Liver (tissue), 8 donors: ENCODE measurements at regions not wholly inside any gene's neighbourhood (a gene's known extent, or its start where the extent isn't known, plus 50 kb on each side); places are given as distances from the start of the nearest gene placed in this dataset.

Source experiments
- DNase-seq: peaks from one replicate; pipeline ENCODE4 v3.0.0-alpha.2; 2017; ENCODE audit warnings: low spot score
- H3K27ac ChIP-seq, 2 donors: one replicate each; pipeline ENCODE4 v1.7.0; 2013; ENCODE audit warnings: inconsistent platforms in 2 of 2, low read length in 2 of 2, control low read depth in 1 of 2, low read depth in 1 of 2, mild to moderate bottlenecking in 1 of 2
- H3K27me3 ChIP-seq, 4 donors: one replicate each; pipeline versions ENCODE4 v1.6.1 to v1.7.0; 2013; ENCODE audit warnings: low read length in 3 of 4, inconsistent platforms in 1 of 4, mild to moderate bottlenecking in 1 of 4, moderate library complexity in 1 of 4; ENCODE audit not compliant: control insufficient read depth in 4 of 4, insufficient read depth in 4 of 4
- H3K36me3 ChIP-seq, 4 donors: one replicate each; pipeline versions ENCODE4 v1.6.1 to v1.7.0; 2013; ENCODE audit warnings: low read length in 3 of 4, mild to moderate bottlenecking in 3 of 4, low read depth in 1 of 4, moderate library complexity in 1 of 4; ENCODE audit not compliant: control insufficient read depth in 4 of 4, insufficient read depth in 3 of 4
- H3K4me1 ChIP-seq, 4 donors: one replicate each; pipeline versions ENCODE4 v1.6.1 to v1.7.0; 2013; ENCODE audit warnings: low read length in 3 of 4, mild to moderate bottlenecking in 3 of 4, moderate library complexity in 1 of 4; ENCODE audit not compliant: control insufficient read depth in 4 of 4, insufficient read depth in 4 of 4
- H3K4me3 ChIP-seq, 3 donors: one replicate each; pipeline versions ENCODE4 v1.6.1 to v1.7.0; 2013; ENCODE audit warnings: low read length in 3 of 3, control low read depth in 1 of 3, low read depth in 1 of 3, mild to moderate bottlenecking in 1 of 3
- H3K9ac ChIP-seq, 2 donors: one replicate each; pipeline ENCODE4 v1.7.0; 2013; ENCODE audit warnings: low read length in 2 of 2, mild to moderate bottlenecking in 2 of 2, moderate library complexity in 2 of 2, control low read depth in 1 of 2, low read depth in 1 of 2
- H3K9me3 ChIP-seq, 4 donors: one replicate each; pipeline versions ENCODE4 v1.6.1 to v1.7.0; 2013; ENCODE audit warnings: low read length in 3 of 4; ENCODE audit not compliant: control insufficient read depth in 4 of 4
- ATF3 ChIP-seq: IDR thresholded peaks from 2 replicates; pipeline ENCODE4 v1.6.1; 2016; ENCODE audit warnings: antibody characterized with exemption
- CTCF ChIP-seq: fragments of 150-350 bp; IDR thresholded peaks from 2 replicates; pipeline ENCODE4 v1.5.1; 2017; ENCODE audit warnings: improper control_type of control experiment, low read depth, low read length; ENCODE audit not compliant: missing input control
- EGR1 ChIP-seq, 2 donors: IDR thresholded peaks; 2 replicates each; pipeline ENCODE4 v1.6.1; 2016 to 2018; ENCODE audit warnings: antibody characterized with exemption in 2 of 2, low read depth in 2 of 2
- FOXA1 ChIP-seq: IDR thresholded peaks from 2 replicates; pipeline ENCODE4 v1.6.1; 2016; ENCODE audit warnings: antibody characterized with exemption
- FOXA2 ChIP-seq: IDR thresholded peaks from 2 replicates; pipeline ENCODE4 v1.6.1; 2016; ENCODE audit warnings: antibody characterized with exemption
- GABPA ChIP-seq, 2 donors: IDR thresholded peaks in 1 of 2; conservative IDR thresholded peaks in 1 of 2; 2 replicates each; pipeline ENCODE4 v1.6.1; 2016; ENCODE audit warnings: antibody characterized with exemption in 2 of 2, mild to moderate bottlenecking in 1 of 2, moderate library complexity in 1 of 2
- HNF4A ChIP-seq, 2 donors: conservative IDR thresholded peaks; 2 replicates each; pipeline ENCODE4 v1.6.1; 2016; ENCODE audit warnings: antibody characterized with exemption in 2 of 2, mild to moderate bottlenecking in 2 of 2
- HNF4G ChIP-seq: IDR thresholded peaks from 2 replicates; pipeline ENCODE4 v1.6.1; 2016; ENCODE audit warnings: antibody characterized with exemption
- JUND ChIP-seq, 2 donors: IDR thresholded peaks; 2 replicates each; pipeline ENCODE4 v1.6.1; 2016; ENCODE audit warnings: antibody characterized with exemption in 2 of 2
- NR2F2 ChIP-seq: IDR thresholded peaks from 2 replicates; pipeline ENCODE4 v1.6.1; 2016; ENCODE audit warnings: antibody characterized with exemption
- RAD21 ChIP-seq, 2 donors: IDR thresholded peaks; 2 replicates each; pipeline ENCODE4 v1.6.1; 2016; ENCODE audit warnings: antibody characterized with exemption in 2 of 2, mild to moderate bottlenecking in 2 of 2
- REST ChIP-seq: IDR thresholded peaks from 2 replicates; pipeline ENCODE4 v1.6.1; 2016; ENCODE audit warnings: antibody characterized with exemption, mild to moderate bottlenecking
- RXRA ChIP-seq, 2 donors: IDR thresholded peaks; 2 replicates each; pipeline ENCODE4 v1.6.1; 2017 to 2018; ENCODE audit warnings: antibody characterized with exemption in 2 of 2, mild to moderate bottlenecking in 1 of 2
- SP1 ChIP-seq: IDR thresholded peaks from 2 replicates; pipeline ENCODE4 v1.6.1; 2018; ENCODE audit warnings: antibody characterized with exemption, mild to moderate bottlenecking
- TAF1 ChIP-seq: conservative IDR thresholded peaks from 2 replicates; pipeline ENCODE4 v1.6.1; 2016; ENCODE audit warnings: antibody characterized with exemption, mild to moderate bottlenecking
- YY1 ChIP-seq: IDR thresholded peaks from 2 replicates; pipeline ENCODE4 v1.6.1; 2016; ENCODE audit warnings: antibody characterized with exemption, mild to moderate bottlenecking
- WGBS: extraction: QIAGEN DNeasy Blood & Tissue Kit; methylation state at CpG from one replicate; pipeline ENCODE4 v1.1.7; 2013; 5-methylcytosine and 5-hydroxymethylcytosine counted together
- TF ChIP-seq, protein P1 (sequence below): IDR thresholded peaks from 2 replicates; pipeline ENCODE4 v1.6.1; 2016; ENCODE audit warnings: antibody characterized with exemption
- TF ChIP-seq, protein P2 (sequence below): IDR thresholded peaks from 2 replicates; pipeline ENCODE4 v1.6.1; 2016; ENCODE audit warnings: antibody characterized with exemption
- donor health status: healthy.
- donor health status: healthy.
- donor health status: healthy.
- donor health status: healthy.
- donor health status: healthy.

DNA sequence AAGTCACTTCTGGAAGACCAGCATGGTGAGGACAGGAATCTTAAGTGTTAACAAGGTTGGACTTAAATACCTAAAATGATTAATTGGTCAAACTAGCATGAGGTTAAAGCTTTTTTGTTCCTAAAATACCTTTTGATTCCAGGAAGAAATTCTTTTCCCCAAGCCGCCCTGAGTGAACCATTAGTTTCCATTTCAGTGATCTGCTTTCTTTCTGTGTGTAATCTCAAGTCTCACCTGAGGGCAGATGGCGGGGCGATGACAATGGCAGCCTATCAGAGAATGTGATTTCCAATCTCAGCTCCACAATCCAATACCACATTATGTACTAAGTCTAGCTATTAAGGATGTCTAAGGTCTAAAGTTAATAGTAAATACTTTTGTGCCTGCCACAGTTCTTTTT, 390.9 kb upstream of the SGCG start (continued):
- TF ChIP-seq, protein P1, sequence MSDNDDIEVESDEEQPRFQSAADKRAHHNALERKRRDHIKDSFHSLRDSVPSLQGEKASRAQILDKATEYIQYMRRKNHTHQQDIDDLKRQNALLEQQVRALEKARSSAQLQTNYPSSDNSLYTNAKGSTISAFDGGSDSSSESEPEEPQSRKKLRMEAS: no peak
- no peak for TF ChIP-seq NR2F2

DNA sequence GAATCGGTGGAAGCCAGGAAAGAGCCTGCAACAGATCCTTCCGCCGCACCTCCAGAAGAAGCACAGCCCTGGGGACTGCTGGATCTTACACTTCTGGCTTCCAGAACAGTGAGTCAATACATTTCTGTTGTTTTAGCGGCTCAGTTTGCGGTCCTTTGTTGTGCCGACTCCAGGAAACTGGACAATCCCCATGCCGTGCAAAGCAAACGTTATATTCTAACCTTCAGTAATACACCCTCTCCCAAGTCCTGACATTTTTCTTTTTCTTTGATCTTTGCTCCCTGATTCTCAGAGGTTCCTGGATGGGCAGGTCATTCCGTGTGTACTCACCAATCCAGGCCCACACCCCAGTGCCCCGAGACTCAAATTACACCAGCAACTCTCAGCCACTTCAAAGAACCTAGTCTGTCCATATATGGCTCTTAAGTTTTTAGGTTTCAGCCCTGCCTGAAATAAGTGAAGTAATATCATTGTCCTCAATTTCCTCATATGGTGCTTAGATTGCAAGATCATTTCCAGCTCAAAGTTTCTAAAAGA, 387.1 kb upstream of the SGCG start:
- 53% methylated on average over 10 of the region's 10 CpGs for WGBS

More for the DNA sequence above, 387.1 kb upstream of the SGCG start:
- H3K27ac ChIP-seq: no peak overlapping the region
- H3K9ac ChIP-seq: no peak overlapping the region
- TF ChIP-seq RXRA (IDR thresholded peaks at IDR 0.05) (no peak), NR2F2 (no peak), GABPA (IDR thresholded peaks at IDR 0.05 in 1 of 2, conservative IDR thresholded peaks at IDR 0.05 in 1 of 2) (no peak), FOXA2 (no peak), CTCF (no peak), REST (no peak), HNF4A (conservative IDR thresholded peaks at IDR 0.05) (no peak), TAF1 (no peak), SP1 (no peak), RAD21 (IDR thresholded peaks at IDR 0.05) (no peak), YY1 (no peak), FOXA1 (no peak), EGR1 (IDR thresholded peaks at IDR 0.05; ENCODE audit: low read depth in 2 of 2) (no peak), HNF4G (no peak), JUND (IDR thresholded peaks at IDR 0.05) (no peak), ATF3 (no peak)
- TF ChIP-seq, protein P2, sequence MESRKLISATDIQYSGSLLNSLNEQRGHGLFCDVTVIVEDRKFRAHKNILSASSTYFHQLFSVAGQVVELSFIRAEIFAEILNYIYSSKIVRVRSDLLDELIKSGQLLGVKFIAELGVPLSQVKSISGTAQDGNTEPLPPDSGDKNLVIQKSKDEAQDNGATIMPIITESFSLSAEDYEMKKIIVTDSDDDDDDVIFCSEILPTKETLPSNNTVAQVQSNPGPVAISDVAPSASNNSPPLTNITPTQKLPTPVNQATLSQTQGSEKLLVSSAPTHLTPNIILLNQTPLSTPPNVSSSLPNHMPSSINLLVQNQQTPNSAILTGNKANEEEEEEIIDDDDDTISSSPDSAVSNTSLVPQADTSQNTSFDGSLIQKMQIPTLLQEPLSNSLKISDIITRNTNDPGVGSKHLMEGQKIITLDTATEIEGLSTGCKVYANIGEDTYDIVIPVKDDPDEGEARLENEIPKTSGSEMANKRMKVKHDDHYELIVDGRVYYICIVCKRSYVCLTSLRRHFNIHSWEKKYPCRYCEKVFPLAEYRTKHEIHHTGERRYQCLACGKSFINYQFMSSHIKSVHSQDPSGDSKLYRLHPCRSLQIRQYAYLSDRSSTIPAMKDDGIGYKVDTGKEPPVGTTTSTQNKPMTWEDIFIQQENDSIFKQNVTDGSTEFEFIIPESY: no peak
- TF ChIP-seq, protein P1: no peak
- H3K9me3 ChIP-seq: no peaks in the 10 kb centered on the region
- H3K27me3 ChIP-seq: peaks cover 0 to 3% (median 0%) of the 10 kb centered on the region in 4 donors
- no peaks in the 10 kb centered on the region for H3K36me3 ChIP-seq
- no peaks in the 10 kb centered on the region for H3K4me1 ChIP-seq
- no peak for DNase-seq
- H3K4me3 ChIP-seq: no peak overlapping the region
